ENCODE measurements at regions not wholly inside any gene's neighbourhood (a gene's known extent, or its start where the extent isn't known, plus 50 kb on each side); places are given as distances from the start of the nearest gene placed in this dataset.

DNA sequence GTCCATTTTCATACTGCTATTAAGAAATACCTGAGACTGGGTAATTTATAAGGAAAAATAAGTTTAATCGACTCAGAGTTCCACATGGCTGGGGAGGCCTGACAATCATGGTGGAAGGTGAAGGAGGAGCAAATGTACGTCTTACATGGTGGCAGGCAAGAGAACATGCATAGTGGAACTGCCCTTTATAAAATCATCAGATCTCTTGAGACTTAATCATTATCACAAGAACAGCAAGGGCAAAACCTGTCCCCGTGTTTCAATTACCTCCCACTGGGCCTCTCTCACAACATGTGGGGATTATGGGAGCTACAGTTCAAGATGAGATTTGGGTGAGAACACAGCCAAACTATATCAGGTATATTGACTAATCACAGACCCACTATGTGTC, 370.2 kb upstream of the USP24 start:
- H3K9me3 Mint-ChIP-seq = no peaks in the 10 kb centered on the region
- no peaks in the 10 kb centered on the region for H3K36me3 ChIP-seq (ENCODE audit: control insufficient read depth in 2 of 2, extremely low read depth in 1 of 2, insufficient read depth in 1 of 2, low read length in 1 of 2)
- no peaks in the 10 kb centered on the region for H3K9me3 ChIP-seq
- no peaks in the 10 kb centered on the region for H3K4me1 ChIP-seq (ENCODE audit: control insufficient read depth in 1 of 2, extremely low read depth in 1 of 2, insufficient read depth in 2 of 2, low read length in 2 of 2)
- CTCF ChIA-PET = no interaction called here
- no peak overlapping the region for H3K4me3 ChIP-seq (ENCODE audit: control insufficient read depth in 1 of 2, extremely low read depth in 1 of 2, low read length in 1 of 2)
- H3K27me3 Mint-ChIP-seq = peaks cover 12 to 29% of the 10 kb centered on the region in 2 donors
- POLR2A ChIA-PET = no interaction called here
- no peaks in the 10 kb centered on the region for H3K36me3 Mint-ChIP-seq
- H3K27ac ChIP-seq (ENCODE audit: low read length) = no peak overlapping the region
- no peaks in the 10 kb centered on the region for H3K4me1 Mint-ChIP-seq
- H3K27me3 ChIP-seq (replicated peaks in 1 of 2; ENCODE audit: control insufficient read depth in 2 of 2, extremely low read depth in 1 of 2, insufficient read depth in 2 of 2, low read length in 1 of 2) = no peaks in the 10 kb centered on the region
- H3K27ac Mint-ChIP-seq = no peak overlapping the region
- no CpG with 5 or more reads among the region's 3 CpGs for WGBS (ENCODE audit: insufficient coverage)
- DNase-seq (no peak), ATAC-seq (replicated peaks in 1 of 4) (no peak)
- H3K4me3 Mint-ChIP-seq = no peak overlapping the region

DNA sequence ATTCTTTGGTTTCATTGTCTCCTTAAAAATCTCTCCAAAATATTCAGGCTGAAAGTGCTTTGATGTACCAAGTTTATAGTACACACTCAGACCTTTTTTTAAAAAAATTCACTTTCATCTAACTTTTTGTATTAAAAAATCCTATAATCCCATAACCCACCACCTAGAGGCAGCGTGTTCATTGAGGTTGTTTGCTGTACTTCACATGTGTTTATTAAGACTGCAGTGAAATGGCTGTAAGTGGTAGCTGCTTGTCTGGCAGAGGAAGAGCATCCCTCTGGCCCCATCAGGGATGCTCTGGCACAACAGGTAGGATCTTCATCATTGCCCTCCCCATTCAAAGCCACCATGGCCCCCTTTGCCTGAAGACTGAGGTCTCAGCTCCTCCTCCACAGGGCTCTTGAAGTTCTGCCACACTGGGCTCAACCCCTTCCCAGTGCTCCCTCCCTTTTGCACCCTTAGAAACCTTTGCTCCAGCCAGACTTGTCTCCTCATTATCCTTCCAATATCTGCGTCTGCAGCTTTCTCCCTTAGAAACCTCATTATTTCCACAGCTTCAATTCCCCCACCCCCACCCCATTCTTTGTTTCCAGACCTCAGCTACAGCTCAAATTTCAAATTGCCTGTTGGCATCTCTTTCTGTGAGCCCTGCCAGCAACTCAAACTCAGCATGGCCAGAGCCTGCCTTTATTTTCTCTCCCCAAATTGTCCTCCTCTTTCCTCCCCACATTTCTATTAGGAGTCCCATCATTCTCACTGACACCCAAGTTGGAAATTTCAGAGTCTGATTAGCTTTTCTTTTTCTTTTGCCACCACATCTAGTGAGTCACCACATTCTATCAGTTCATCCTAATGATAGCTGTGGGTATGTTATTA, 369.6 kb upstream of the USP24 start:
- Histone ChIP-seq H3K27me3 (replicated peaks in 1 of 2; ENCODE audit: control insufficient read depth in 2 of 2, extremely low read depth in 1 of 2, insufficient read depth in 2 of 2, low read length in 1 of 2) (no peaks in the 10 kb centered on the region), H3K36me3 (ENCODE audit: control insufficient read depth in 2 of 2, extremely low read depth in 1 of 2, insufficient read depth in 1 of 2, low read length in 1 of 2) (no peaks in the 10 kb centered on the region), H3K27ac (ENCODE audit: low read length) (no peak overlapping the region), H3K4me3 (ENCODE audit: control insufficient read depth in 1 of 2, extremely low read depth in 1 of 2, low read length in 1 of 2) (no peak overlapping the region), H3K9me3 (no peaks in the 10 kb centered on the region), H3K4me1 (ENCODE audit: control insufficient read depth in 1 of 2, extremely low read depth in 1 of 2, insufficient read depth in 2 of 2, low read length in 2 of 2) (no peaks in the 10 kb centered on the region)
- Mint-ChIP-seq H3K27ac (no peak overlapping the region), H3K4me1 (no peaks in the 10 kb centered on the region), H3K9me3 (no peaks in the 10 kb centered on the region), H3K27me3 (peaks cover 12 to 29% of the 10 kb centered on the region in 2 donors), H3K4me3 (no peak overlapping the region), H3K36me3 (no peaks in the 10 kb centered on the region)
- ChIA-PET POLR2A (no interaction called here), CTCF (no interaction called here)
- ATAC-seq (replicated peaks in 1 of 4) = no peak
- WGBS (ENCODE audit: insufficient coverage) = 83% methylated on average over 1 of the region's 2 CpGs
- DNase-seq = no peak

DNA sequence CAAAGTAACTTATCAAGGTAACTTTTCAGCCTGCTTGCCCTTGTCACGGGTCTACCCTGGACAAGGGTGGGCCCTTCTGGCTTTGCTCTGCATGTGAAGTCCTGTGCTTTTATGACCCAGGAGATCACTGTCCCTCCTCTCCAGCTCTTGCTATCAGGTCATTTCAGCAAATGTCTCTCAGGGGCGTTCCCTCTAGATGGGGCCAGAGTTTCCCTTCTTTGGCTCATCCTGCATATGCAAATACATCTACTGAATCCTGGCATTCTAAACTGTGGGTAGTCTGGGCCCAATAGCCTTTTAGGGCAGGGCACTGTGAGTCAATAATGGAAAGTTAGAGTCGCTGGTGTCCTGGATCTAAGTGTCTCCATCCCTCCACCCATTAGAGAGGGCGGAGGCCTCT, 366.9 kb upstream of the USP24 start:
- DNase-seq = no peak
- no peak for ATAC-seq (replicated peaks in 1 of 4)
- peaks cover 16 to 25% of the 10 kb centered on the region in 2 donors for H3K27me3 Mint-ChIP-seq
- CTCF ChIA-PET = no interaction called here
- no peak overlapping the region for H3K27ac Mint-ChIP-seq
- H3K9me3 ChIP-seq = no peaks in the 10 kb centered on the region
- WGBS (ENCODE audit: insufficient coverage) = 100% methylated on average over 1 of the region's 4 CpGs
- POLR2A ChIA-PET = no interaction called here
- H3K36me3 Mint-ChIP-seq = no peaks in the 10 kb centered on the region
- no peaks in the 10 kb centered on the region for H3K4me1 Mint-ChIP-seq
- no peaks in the 10 kb centered on the region for H3K9me3 Mint-ChIP-seq
- H3K27ac ChIP-seq (ENCODE audit: low read length) = no peak overlapping the region
- no peaks in the 10 kb centered on the region for H3K36me3 ChIP-seq (ENCODE audit: control insufficient read depth in 2 of 2, extremely low read depth in 1 of 2, insufficient read depth in 1 of 2, low read length in 1 of 2)
- H3K4me3 Mint-ChIP-seq = no peak overlapping the region
- no peak overlapping the region for H3K4me3 ChIP-seq (ENCODE audit: control insufficient read depth in 1 of 2, extremely low read depth in 1 of 2, low read length in 1 of 2)
- no peaks in the 10 kb centered on the region for H3K4me1 ChIP-seq (ENCODE audit: control insufficient read depth in 1 of 2, extremely low read depth in 1 of 2, insufficient read depth in 2 of 2, low read length in 2 of 2)
- H3K27me3 ChIP-seq (replicated peaks in 1 of 2; ENCODE audit: control insufficient read depth in 2 of 2, extremely low read depth in 1 of 2, insufficient read depth in 2 of 2, low read length in 1 of 2) = no peaks in the 10 kb centered on the region

DNA sequence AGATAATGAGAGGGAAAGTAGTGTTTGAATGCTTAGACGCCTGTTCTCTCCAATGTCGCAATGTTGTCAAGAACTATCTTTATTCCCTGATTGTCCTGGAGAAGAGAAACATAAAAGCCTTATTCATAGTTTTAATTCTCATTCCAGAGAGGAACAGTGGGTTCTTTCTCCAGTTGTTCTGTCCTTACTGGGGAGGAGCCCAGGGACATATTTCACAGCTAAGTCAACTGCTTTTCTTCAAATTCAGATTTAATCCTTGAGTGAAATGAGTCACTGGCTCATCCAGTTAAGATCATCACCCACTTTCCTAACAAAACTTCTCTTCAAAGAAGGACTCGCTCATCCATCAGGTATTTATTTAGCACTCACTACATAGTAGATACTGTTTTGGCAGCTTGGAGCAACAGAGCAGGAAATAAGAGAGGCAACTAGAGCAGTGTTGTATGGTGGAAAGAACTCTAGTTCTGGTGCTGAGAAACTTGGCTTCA, 365.7 kb upstream of the USP24 start:
- Histone ChIP-seq H3K36me3 (ENCODE audit: control insufficient read depth in 2 of 2, extremely low read depth in 1 of 2, insufficient read depth in 1 of 2, low read length in 1 of 2) (no peaks in the 10 kb centered on the region), H3K4me3 (ENCODE audit: control insufficient read depth in 1 of 2, extremely low read depth in 1 of 2, low read length in 1 of 2) (no peak overlapping the region), H3K4me1 (ENCODE audit: control insufficient read depth in 1 of 2, extremely low read depth in 1 of 2, insufficient read depth in 2 of 2, low read length in 2 of 2) (no peaks in the 10 kb centered on the region), H3K27ac (ENCODE audit: low read length) (no peak overlapping the region), H3K9me3 (no peaks in the 10 kb centered on the region), H3K27me3 (replicated peaks in 1 of 2; ENCODE audit: control insufficient read depth in 2 of 2, extremely low read depth in 1 of 2, insufficient read depth in 2 of 2, low read length in 1 of 2) (no peaks in the 10 kb centered on the region)
- no peak overlapping the region for H3K27ac Mint-ChIP-seq
- no peaks in the 10 kb centered on the region for H3K4me1 Mint-ChIP-seq
- WGBS (ENCODE audit: insufficient coverage) = no CpG with 5 or more reads among the region's 3 CpGs
- CTCF ChIA-PET = no interaction called here
- no peak overlapping the region for H3K4me3 Mint-ChIP-seq
- no peaks in the 10 kb centered on the region for H3K9me3 Mint-ChIP-seq
- POLR2A ChIA-PET = no interaction called here
- DNase-seq (no peak), ATAC-seq (replicated peaks in 1 of 4) (no peak)
- H3K27me3 Mint-ChIP-seq = peaks cover 18 to 25% of the 10 kb centered on the region in 2 donors
- no peaks in the 10 kb centered on the region for H3K36me3 Mint-ChIP-seq

DNA sequence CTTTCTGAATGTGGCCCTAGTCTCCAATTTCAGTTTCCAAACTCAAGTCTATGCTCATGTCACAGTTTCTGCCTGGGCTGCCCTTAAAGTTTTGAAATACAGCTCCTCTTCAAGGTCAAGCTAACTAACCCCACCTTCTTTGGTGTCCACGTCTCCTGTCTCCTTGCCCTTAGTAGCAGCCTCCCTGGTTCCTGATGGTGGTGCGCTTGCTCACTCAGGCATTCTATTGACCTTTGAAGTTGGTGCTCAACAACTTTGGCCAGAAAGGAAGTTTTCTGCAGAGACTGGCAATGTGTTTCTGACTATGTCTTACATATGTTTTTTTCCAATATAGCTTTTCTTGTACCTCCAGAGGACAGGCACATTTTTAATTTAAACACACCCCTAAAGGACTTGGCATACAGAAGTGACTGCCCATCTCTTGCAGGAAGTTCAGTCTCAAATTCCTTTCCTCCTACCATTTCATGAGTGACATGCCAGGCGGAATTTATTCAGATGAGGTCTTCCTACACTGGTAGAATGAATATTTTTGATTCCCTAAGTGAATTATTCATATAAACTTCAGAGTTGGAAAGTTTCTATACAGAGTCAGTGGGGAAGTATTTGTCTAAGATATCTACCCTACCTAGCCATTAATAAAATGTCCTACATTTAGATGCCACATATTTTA, 364.3 kb upstream of the USP24 start:
- ChIA-PET POLR2A (no interaction called here), CTCF (no interaction called here)
- H3K9me3 Mint-ChIP-seq = no peaks in the 10 kb centered on the region
- DNase-seq = no peak
- Histone ChIP-seq H3K27me3 (replicated peaks in 1 of 2; ENCODE audit: control insufficient read depth in 2 of 2, extremely low read depth in 1 of 2, insufficient read depth in 2 of 2, low read length in 1 of 2) (no peaks in the 10 kb centered on the region), H3K9me3 (no peaks in the 10 kb centered on the region), H3K36me3 (ENCODE audit: control insufficient read depth in 2 of 2, extremely low read depth in 1 of 2, insufficient read depth in 1 of 2, low read length in 1 of 2) (no peaks in the 10 kb centered on the region), H3K4me3 (ENCODE audit: control insufficient read depth in 1 of 2, extremely low read depth in 1 of 2, low read length in 1 of 2) (no peak overlapping the region), H3K27ac (ENCODE audit: low read length) (no peak overlapping the region), H3K4me1 (ENCODE audit: control insufficient read depth in 1 of 2, extremely low read depth in 1 of 2, insufficient read depth in 2 of 2, low read length in 2 of 2) (no peaks in the 10 kb centered on the region)
- H3K4me3 Mint-ChIP-seq = no peak overlapping the region
- H3K4me1 Mint-ChIP-seq = no peaks in the 10 kb centered on the region
- 85% methylated on average over 2 of the region's 3 CpGs for WGBS (ENCODE audit: insufficient coverage)
- ATAC-seq (replicated peaks in 1 of 4) = no peak
- H3K27ac Mint-ChIP-seq = no peak overlapping the region
- no peaks in the 10 kb centered on the region for H3K36me3 Mint-ChIP-seq
- peaks cover 16 to 18% of the 10 kb centered on the region in 2 donors for H3K27me3 Mint-ChIP-seq

DNA sequence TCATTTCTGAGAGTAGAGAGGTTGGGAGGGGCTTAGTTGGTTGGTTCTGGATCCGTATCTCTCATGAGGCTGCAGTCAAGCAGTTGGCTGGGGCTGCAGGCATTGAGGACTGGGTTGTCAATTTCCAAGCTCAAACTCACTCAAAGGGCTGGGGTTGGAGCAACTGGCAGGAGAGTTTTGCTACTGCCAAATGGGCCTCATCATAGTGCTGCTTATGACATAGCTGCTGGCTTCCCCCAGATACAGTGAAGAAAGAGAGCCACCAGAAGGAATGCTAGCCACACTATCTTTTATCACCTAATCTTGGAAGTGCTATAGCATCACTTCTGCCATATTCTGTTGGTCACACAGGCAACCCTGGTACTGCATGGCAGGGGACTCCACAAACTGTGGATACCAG, 363.5 kb upstream of the USP24 start:
- H3K4me1 Mint-ChIP-seq = no peaks in the 10 kb centered on the region

More for the DNA sequence above, 363.5 kb upstream of the USP24 start:
- Mint-ChIP-seq H3K9me3 (no peaks in the 10 kb centered on the region), H3K36me3 (no peaks in the 10 kb centered on the region), H3K4me3 (no peak overlapping the region), H3K27me3 (peaks cover 12 to 13% of the 10 kb centered on the region in 2 donors), H3K27ac (no peak overlapping the region)
- ATAC-seq (replicated peaks in 1 of 4) (no peak), DNase-seq (no peak)
- no peak overlapping the region for H3K4me3 ChIP-seq (ENCODE audit: control insufficient read depth in 1 of 2, extremely low read depth in 1 of 2, low read length in 1 of 2)
- ChIA-PET POLR2A (no interaction called here), CTCF (no interaction called here)
- 83% methylated on average over 1 of the region's 1 CpG for WGBS (ENCODE audit: insufficient coverage)
- H3K27ac ChIP-seq (ENCODE audit: low read length) = no peak overlapping the region
- H3K4me1 ChIP-seq (ENCODE audit: control insufficient read depth in 1 of 2, extremely low read depth in 1 of 2, insufficient read depth in 2 of 2, low read length in 2 of 2) = no peaks in the 10 kb centered on the region
- H3K9me3 ChIP-seq = no peaks in the 10 kb centered on the region
- no peaks in the 10 kb centered on the region for H3K27me3 ChIP-seq (replicated peaks in 1 of 2; ENCODE audit: control insufficient read depth in 2 of 2, extremely low read depth in 1 of 2, insufficient read depth in 2 of 2, low read length in 1 of 2)
- no peaks in the 10 kb centered on the region for H3K36me3 ChIP-seq (ENCODE audit: control insufficient read depth in 2 of 2, extremely low read depth in 1 of 2, insufficient read depth in 1 of 2, low read length in 1 of 2)
